Urinary bladder (tissue), 3 donors: ENCODE measurements at regions not wholly inside any gene's neighbourhood (a gene's known extent, or its start where the extent isn't known, plus 50 kb on each side); places are given as distances from the start of the nearest gene placed in this dataset.

Source experiments
- DNase-seq: peaks from one replicate; pipeline ENCODE4 v3.0.0-alpha.2; 2015; ENCODE audit errors: extremely low spot score
- H3K27ac ChIP-seq: one replicate; pipeline ENCODE4 v1.5.1; 2013; ENCODE audit warnings: low read depth, mild to moderate bottlenecking, moderate library complexity
- H3K36me3 ChIP-seq: one replicate; pipeline ENCODE4 v1.6.1; 2013; ENCODE audit warnings: mild to moderate bottlenecking, moderate library complexity; ENCODE audit not compliant: insufficient read depth
- H3K4me1 ChIP-seq: one replicate; pipeline ENCODE4 v1.6.1; 2013; ENCODE audit warnings: mild to moderate bottlenecking, moderate library complexity; ENCODE audit not compliant: insufficient read depth
- H3K4me3 ChIP-seq: one replicate; pipeline ENCODE4 v1.5.1; 2013; ENCODE audit warnings: low read depth, low read length
- WGBS: extraction: QIAGEN DNeasy Blood & Tissue Kit; methylation state at CpG from one replicate; pipeline ENCODE4 v1.1.7; 2013; 5-methylcytosine and 5-hydroxymethylcytosine counted together
- donor health status: healthy with polysubstance abuse.
- donor health status: healthy.

- 69% methylated on average over 37 of the region's 37 CpGs for WGBS
- no peak for DNase-seq
- no peak overlapping the region for H3K27ac ChIP-seq
Observed at GRCh38 chr22:44411226-44412135, 86.6 kb downstream of the RTL6 start.

GRCh38 chr22:44410451-44410991 is 87.5 kb downstream of the RTL6 start:
- WGBS: 67% methylated on average over 16 of the region's 16 CpGs
- no peak overlapping the region for H3K27ac ChIP-seq
- DNase-seq: no peak

More at GRCh38 chr22:44411226-44412135, 86.6 kb downstream of the RTL6 start:
- no peak overlapping the region for H3K4me3 ChIP-seq
- no peaks in the 10 kb centered on the region for H3K4me1 ChIP-seq
- no peaks in the 10 kb centered on the region for H3K36me3 ChIP-seq

GRCh38 chr22:44409974-44410316 is 88.1 kb downstream of the RTL6 start:
- Histone ChIP-seq H3K36me3 (no peaks in the 10 kb centered on the region), H3K27ac (no peak overlapping the region), H3K4me1 (no peaks in the 10 kb centered on the region), H3K4me3 (no peak overlapping the region)
- WGBS: 86% methylated on average over 7 of the region's 7 CpGs
- DNase-seq: no peak

More at GRCh38 chr22:44410451-44410991, 87.5 kb downstream of the RTL6 start:
- no peaks in the 10 kb centered on the region for H3K36me3 ChIP-seq
- no peak overlapping the region for H3K4me3 ChIP-seq
- no peaks in the 10 kb centered on the region for H3K4me1 ChIP-seq

- WGBS: 81% methylated on average over 24 of the region's 24 CpGs
- no peak for DNase-seq
- no peaks in the 10 kb centered on the region for H3K36me3 ChIP-seq
- no peak overlapping the region for H3K4me3 ChIP-seq
- H3K4me1 ChIP-seq: no peaks in the 10 kb centered on the region
- no peak overlapping the region for H3K27ac ChIP-seq
Observed at GRCh38 chr22:44409211-44409973, 88.6 kb downstream of the RTL6 start.

GRCh38 chr22:44408829-44409192 is 89.2 kb downstream of the RTL6 start:
- Histone ChIP-seq H3K27ac (no peak overlapping the region), H3K4me3 (no peak overlapping the region), H3K36me3 (no peaks in the 10 kb centered on the region), H3K4me1 (no peaks in the 10 kb centered on the region)
- DNase-seq: no peak
- WGBS: 87% methylated on average over 7 of the region's 7 CpGs

- Histone ChIP-seq H3K4me3 (no peak overlapping the region), H3K4me1 (no peaks in the 10 kb centered on the region), H3K36me3 (no peaks in the 10 kb centered on the region), H3K27ac (no peak overlapping the region)
- DNase-seq: no peak
- 88% methylated on average over 21 of the region's 21 CpGs for WGBS
Observed at GRCh38 chr22:44407987-44408828, 89.8 kb downstream of the RTL6 start.

GRCh38 chr22:44407171-44407986 is 90.7 kb downstream of the RTL6 start:
- H3K36me3 ChIP-seq: no peaks in the 10 kb centered on the region
- no peak overlapping the region for H3K4me3 ChIP-seq
- WGBS: 87% methylated on average over 23 of the region's 23 CpGs
- DNase-seq: no peak
- H3K27ac ChIP-seq: no peak overlapping the region
- H3K4me1 ChIP-seq: no peaks in the 10 kb centered on the region

GRCh38 chr22:44406341-44407170 is 91.5 kb downstream of the RTL6 start:
- Histone ChIP-seq H3K36me3 (no peaks in the 10 kb centered on the region), H3K4me1 (no peaks in the 10 kb centered on the region), H3K4me3 (no peak overlapping the region), H3K27ac (no peak overlapping the region)
- WGBS: 84% methylated on average over 13 of the region's 13 CpGs
- no peak for DNase-seq

GRCh38 chr22:44405661-44406060 is 92.4 kb downstream of the RTL6 start:
- no peak overlapping the region for H3K4me3 ChIP-seq
- WGBS: 94% methylated on average over 2 of the region's 2 CpGs
- no peak overlapping the region for H3K27ac ChIP-seq
- no peaks in the 10 kb centered on the region for H3K4me1 ChIP-seq
- DNase-seq: no peak
- no peaks in the 10 kb centered on the region for H3K36me3 ChIP-seq

GRCh38 chr22:44404341-44405020 is 91.7 kb upstream of the SHISAL1 start:
- DNase-seq: no peak
- no peak overlapping the region for H3K27ac ChIP-seq
- H3K4me3 ChIP-seq: no peak overlapping the region
- whole genome bisulfite sequencing: 91% methylated on average over 16 of the region's 16 CpGs
- H3K4me1 ChIP-seq: no peaks in the 10 kb centered on the region
- H3K36me3 ChIP-seq: no peaks in the 10 kb centered on the region

- WGBS: 88% methylated on average over 10 of the region's 10 CpGs
- H3K27ac ChIP-seq: no peak overlapping the region
- H3K4me3 ChIP-seq: no peak overlapping the region
- no peaks in the 10 kb centered on the region for H3K4me1 ChIP-seq
- H3K36me3 ChIP-seq: no peaks in the 10 kb centered on the region
- no peak for DNase-seq
Observed at GRCh38 chr22:44403602-44404329, 91.0 kb upstream of the SHISAL1 start.
